HEK293 (cell line): ENCODE measurements at regions not wholly inside any gene's neighbourhood (a gene's known extent, or its start where the extent isn't known, plus 50 kb on each side); places are given as distances from the start of the nearest gene placed in this dataset.

ENCODE experiments used
- EGR2 ChIP-seq: fragments of 450-650 bp; formaldehyde crosslinking; IDR thresholded peaks from 2 replicates; pipeline ENCODE4 v1.5.1; 2016; ENCODE audit warnings: low read depth, missing biosample characterization, missing genetic modification characterization
- ZFP41 ChIP-seq: fragments of 450-650 bp; formaldehyde crosslinking; IDR thresholded peaks from 2 replicates; pipeline ENCODE4 v1.5.1; 2016; ENCODE audit warnings: missing biosample characterization, missing genetic modification characterization, borderline replicate concordance
- ZNF23 ChIP-seq: fragments of 450-650 bp; formaldehyde crosslinking; IDR thresholded peaks from 2 replicates; pipeline ENCODE4 v1.5.1; 2016; ENCODE audit warnings: missing biosample characterization, missing genetic modification characterization, borderline replicate concordance
- ZNF777 ChIP-seq: fragments of 450-650 bp; formaldehyde crosslinking; IDR thresholded peaks from 2 replicates; pipeline ENCODE4 v1.5.1; 2017; ENCODE audit warnings: missing biosample characterization, missing genetic modification characterization, borderline replicate concordance
- TF ChIP-seq, protein P1 (sequence below): fragments of 450-650 bp; formaldehyde crosslinking; IDR thresholded peaks from 2 replicates; pipeline ENCODE4 v1.5.1; 2016; ENCODE audit warnings: missing biosample characterization, missing genetic modification characterization
- TF ChIP-seq, protein P2 (sequence below): fragments of 450-650 bp; formaldehyde crosslinking; IDR thresholded peaks from 2 replicates; pipeline ENCODE4 v1.5.1; 2016; ENCODE audit warnings: missing biosample characterization, missing genetic modification characterization

DNA sequence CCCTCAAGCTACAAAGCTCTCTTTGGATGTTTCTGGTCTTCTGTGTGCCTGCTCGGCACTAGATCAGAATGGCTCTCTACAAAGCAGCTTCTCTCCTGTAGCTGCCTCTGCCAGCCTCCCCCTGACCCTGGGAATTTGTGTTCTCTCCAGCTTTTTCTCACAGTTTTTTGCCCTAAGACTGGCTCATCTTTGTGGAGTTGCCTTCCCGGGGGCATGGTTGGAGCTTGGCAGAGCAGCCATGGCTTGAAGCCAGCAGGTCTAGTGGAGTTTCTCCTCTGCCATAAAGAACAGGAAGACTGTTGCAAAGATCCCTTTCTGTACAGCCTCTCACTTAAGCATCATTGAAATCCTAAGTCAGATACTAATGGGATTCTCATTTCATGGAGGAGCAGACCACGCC, 163.3 kb upstream of the MAMLD1 start:
- TF ChIP-seq, protein P1, sequence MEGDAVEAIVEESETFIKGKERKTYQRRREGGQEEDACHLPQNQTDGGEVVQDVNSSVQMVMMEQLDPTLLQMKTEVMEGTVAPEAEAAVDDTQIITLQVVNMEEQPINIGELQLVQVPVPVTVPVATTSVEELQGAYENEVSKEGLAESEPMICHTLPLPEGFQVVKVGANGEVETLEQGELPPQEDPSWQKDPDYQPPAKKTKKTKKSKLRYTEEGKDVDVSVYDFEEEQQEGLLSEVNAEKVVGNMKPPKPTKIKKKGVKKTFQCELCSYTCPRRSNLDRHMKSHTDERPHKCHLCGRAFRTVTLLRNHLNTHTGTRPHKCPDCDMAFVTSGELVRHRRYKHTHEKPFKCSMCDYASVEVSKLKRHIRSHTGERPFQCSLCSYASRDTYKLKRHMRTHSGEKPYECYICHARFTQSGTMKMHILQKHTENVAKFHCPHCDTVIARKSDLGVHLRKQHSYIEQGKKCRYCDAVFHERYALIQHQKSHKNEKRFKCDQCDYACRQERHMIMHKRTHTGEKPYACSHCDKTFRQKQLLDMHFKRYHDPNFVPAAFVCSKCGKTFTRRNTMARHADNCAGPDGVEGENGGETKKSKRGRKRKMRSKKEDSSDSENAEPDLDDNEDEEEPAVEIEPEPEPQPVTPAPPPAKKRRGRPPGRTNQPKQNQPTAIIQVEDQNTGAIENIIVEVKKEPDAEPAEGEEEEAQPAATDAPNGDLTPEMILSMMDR (tag by site-specific recombination): no peak
- TF ChIP-seq ZNF777: no peak
- TF ChIP-seq ZFP41: no peak
- TF ChIP-seq, protein P2, sequence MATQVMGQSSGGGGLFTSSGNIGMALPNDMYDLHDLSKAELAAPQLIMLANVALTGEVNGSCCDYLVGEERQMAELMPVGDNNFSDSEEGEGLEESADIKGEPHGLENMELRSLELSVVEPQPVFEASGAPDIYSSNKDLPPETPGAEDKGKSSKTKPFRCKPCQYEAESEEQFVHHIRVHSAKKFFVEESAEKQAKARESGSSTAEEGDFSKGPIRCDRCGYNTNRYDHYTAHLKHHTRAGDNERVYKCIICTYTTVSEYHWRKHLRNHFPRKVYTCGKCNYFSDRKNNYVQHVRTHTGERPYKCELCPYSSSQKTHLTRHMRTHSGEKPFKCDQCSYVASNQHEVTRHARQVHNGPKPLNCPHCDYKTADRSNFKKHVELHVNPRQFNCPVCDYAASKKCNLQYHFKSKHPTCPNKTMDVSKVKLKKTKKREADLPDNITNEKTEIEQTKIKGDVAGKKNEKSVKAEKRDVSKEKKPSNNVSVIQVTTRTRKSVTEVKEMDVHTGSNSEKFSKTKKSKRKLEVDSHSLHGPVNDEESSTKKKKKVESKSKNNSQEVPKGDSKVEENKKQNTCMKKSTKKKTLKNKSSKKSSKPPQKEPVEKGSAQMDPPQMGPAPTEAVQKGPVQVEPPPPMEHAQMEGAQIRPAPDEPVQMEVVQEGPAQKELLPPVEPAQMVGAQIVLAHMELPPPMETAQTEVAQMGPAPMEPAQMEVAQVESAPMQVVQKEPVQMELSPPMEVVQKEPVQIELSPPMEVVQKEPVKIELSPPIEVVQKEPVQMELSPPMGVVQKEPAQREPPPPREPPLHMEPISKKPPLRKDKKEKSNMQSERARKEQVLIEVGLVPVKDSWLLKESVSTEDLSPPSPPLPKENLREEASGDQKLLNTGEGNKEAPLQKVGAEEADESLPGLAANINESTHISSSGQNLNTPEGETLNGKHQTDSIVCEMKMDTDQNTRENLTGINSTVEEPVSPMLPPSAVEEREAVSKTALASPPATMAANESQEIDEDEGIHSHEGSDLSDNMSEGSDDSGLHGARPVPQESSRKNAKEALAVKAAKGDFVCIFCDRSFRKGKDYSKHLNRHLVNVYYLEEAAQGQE (tag by site-specific recombination): no peak
- TF ChIP-seq ZNF23: no peak
- no peak for TF ChIP-seq EGR2 (tag by site-specific recombination)
